ENCODE measurements at regions not wholly inside any gene's neighbourhood (a gene's known extent, or its start where the extent isn't known, plus 50 kb on each side); places are given as distances from the start of the nearest gene placed in this dataset.

GRCh38 chr3:153756816-153757215 lies 364.4 kb upstream of the ARHGEF26 start:
- intact Hi-C loops (cut with DNase I) = no loop called here
- Histone ChIP-seq H3K36me3 (no peaks in the 10 kb centered on the region), H3K27ac (replicated peaks in 1 of 4) (peak overlapping the region in 1 of 4 donors; percentile 16), H3K27me3 (no peaks in the 10 kb centered on the region), H3K4me1 (peaks cover 0 to 37% (median 27%) of the 10 kb centered on the region in 4 donors), H3K9me3 (no peaks in the 10 kb centered on the region), H3K4me3 (no peak overlapping the region)
- DNase-seq (ENCODE audit: extremely low spot score) = no peak
- TF ChIP-seq POLR2AphosphoS5 (IDR thresholded peaks at IDR 0.05) = no peak
- no peak for TF ChIP-seq CTCF (IDR thresholded peaks at IDR 0.05)
- TF ChIP-seq EP300 (IDR thresholded peaks at IDR 0.05) = no peak
- TF ChIP-seq POLR2A (IDR thresholded peaks at IDR 0.05; ENCODE audit: low read depth) = no peak

- Histone ChIP-seq H3K4me1 (peaks cover 0 to 35% (median 20%) of the 10 kb centered on the region in 4 donors), H3K4me3 (no peak overlapping the region), H3K27ac (replicated peaks in 1 of 4) (no peak overlapping the region), H3K9me3 (no peaks in the 10 kb centered on the region), H3K36me3 (no peaks in the 10 kb centered on the region), H3K27me3 (no peaks in the 10 kb centered on the region)
- WGBS = 63% methylated on average over 3 of the region's 3 CpGs
- TF ChIP-seq EP300 (IDR thresholded peaks at IDR 0.05) = no peak
- no peak for TF ChIP-seq POLR2A (IDR thresholded peaks at IDR 0.05; ENCODE audit: low read depth)
- no peak for TF ChIP-seq CTCF (IDR thresholded peaks at IDR 0.05)
- TF ChIP-seq POLR2AphosphoS5 (IDR thresholded peaks at IDR 0.05) = no peak
- intact Hi-C loops (cut with DNase I) = no loop called here
- no peak for DNase-seq (ENCODE audit: extremely low spot score)
Measured at GRCh38 chr3:153757839-153758238, 363.4 kb upstream of the ARHGEF26 start.

- H3K36me3 ChIP-seq = no peaks in the 10 kb centered on the region
- no peaks in the 10 kb centered on the region for H3K27me3 ChIP-seq
- no peak overlapping the region for H3K27ac ChIP-seq (replicated peaks in 1 of 4)
- no peaks in the 10 kb centered on the region for H3K9me3 ChIP-seq
- intact Hi-C loops (cut with DNase I) = loop anchor here (10.0 kb wide), 2 partner anchors 166 to 466 kb away; no protein-coding TSS in a partner anchor
- no peak overlapping the region for H3K4me3 ChIP-seq
- 80% methylated on average over 5 of the region's 5 CpGs for WGBS
- TF ChIP-seq POLR2AphosphoS5 (IDR thresholded peaks at IDR 0.05) (no peak), CTCF (IDR thresholded peaks at IDR 0.05) (no peak), POLR2A (IDR thresholded peaks at IDR 0.05; ENCODE audit: low read depth) (no peak), EP300 (IDR thresholded peaks at IDR 0.05) (no peak)
- H3K4me1 ChIP-seq = peaks cover 0 to 22% (median 10%) of the 10 kb centered on the region in 4 donors
- no peak for DNase-seq (ENCODE audit: extremely low spot score)
Measured at GRCh38 chr3:153760948-153761347, 360.2 kb upstream of the ARHGEF26 start.

GRCh38 chr3:153762411-153763235 lies 358.6 kb upstream of the ARHGEF26 start:
- H3K27me3 ChIP-seq = no peaks in the 10 kb centered on the region
- WGBS = 82% methylated on average over 6 of the region's 6 CpGs
- peaks cover 0 to 5% (median 0%) of the 10 kb centered on the region in 4 donors for H3K4me1 ChIP-seq
- H3K9me3 ChIP-seq = no peaks in the 10 kb centered on the region
- no peak for DNase-seq (ENCODE audit: extremely low spot score)
- no peak overlapping the region for H3K27ac ChIP-seq (replicated peaks in 1 of 4)
- TF ChIP-seq POLR2AphosphoS5 (IDR thresholded peaks at IDR 0.05) = no peak
- no peak for TF ChIP-seq CTCF (IDR thresholded peaks at IDR 0.05)
- no peak for TF ChIP-seq EP300 (IDR thresholded peaks at IDR 0.05)
- no peak for TF ChIP-seq POLR2A (IDR thresholded peaks at IDR 0.05; ENCODE audit: low read depth)
- H3K36me3 ChIP-seq = no peaks in the 10 kb centered on the region
- H3K4me3 ChIP-seq = no peak overlapping the region
- intact Hi-C loops (cut with DNase I) = loop anchor here (10.0 kb wide), 2 partner anchors 168 to 468 kb away; no protein-coding TSS in a partner anchor

Data from esophagus muscularis mucosa (tissue), 4 donors.